ENCODE measurements at regions not wholly inside any gene's neighbourhood (a gene's known extent, or its start where the extent isn't known, plus 50 kb on each side); places are given as distances from the start of the nearest gene placed in this dataset.

DNA sequence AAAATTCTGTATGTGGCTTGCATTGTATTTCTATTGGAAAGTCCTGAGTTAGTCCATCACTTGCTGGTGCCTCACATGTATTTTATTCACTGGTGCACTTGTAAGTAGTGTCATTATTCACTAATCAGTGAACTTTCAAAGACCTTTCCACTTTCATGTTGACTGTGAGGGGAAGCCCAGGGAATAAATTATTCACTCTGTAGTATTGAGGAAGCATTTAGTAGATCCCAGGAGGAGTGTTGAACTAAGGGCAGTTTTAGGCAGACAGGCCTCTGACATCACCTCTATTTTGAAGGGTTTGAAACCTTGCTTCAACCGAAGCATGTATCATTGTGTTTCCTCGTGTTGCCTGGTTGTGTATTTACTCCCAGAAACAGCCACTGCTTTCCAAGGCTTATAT, 705.4 kb upstream of the RIOK2 start:
- no peak overlapping the region for H3K27ac ChIP-seq
- intact Hi-C loops (cut with DNase I; ENCODE audit: low total_unique reads) (no loop called here), in situ Hi-C loops (cut with MboI; ENCODE audit: low sequenced_read_pairs in 4 of 4) (no loop called here)
- no peak for TF ChIP-seq POLR2A (IDR thresholded peaks at IDR 0.05)
- TF ChIP-seq, protein P1, sequence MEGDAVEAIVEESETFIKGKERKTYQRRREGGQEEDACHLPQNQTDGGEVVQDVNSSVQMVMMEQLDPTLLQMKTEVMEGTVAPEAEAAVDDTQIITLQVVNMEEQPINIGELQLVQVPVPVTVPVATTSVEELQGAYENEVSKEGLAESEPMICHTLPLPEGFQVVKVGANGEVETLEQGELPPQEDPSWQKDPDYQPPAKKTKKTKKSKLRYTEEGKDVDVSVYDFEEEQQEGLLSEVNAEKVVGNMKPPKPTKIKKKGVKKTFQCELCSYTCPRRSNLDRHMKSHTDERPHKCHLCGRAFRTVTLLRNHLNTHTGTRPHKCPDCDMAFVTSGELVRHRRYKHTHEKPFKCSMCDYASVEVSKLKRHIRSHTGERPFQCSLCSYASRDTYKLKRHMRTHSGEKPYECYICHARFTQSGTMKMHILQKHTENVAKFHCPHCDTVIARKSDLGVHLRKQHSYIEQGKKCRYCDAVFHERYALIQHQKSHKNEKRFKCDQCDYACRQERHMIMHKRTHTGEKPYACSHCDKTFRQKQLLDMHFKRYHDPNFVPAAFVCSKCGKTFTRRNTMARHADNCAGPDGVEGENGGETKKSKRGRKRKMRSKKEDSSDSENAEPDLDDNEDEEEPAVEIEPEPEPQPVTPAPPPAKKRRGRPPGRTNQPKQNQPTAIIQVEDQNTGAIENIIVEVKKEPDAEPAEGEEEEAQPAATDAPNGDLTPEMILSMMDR (IDR thresholded peaks at IDR 0.05 in 4 of 5, conservative IDR thresholded peaks at IDR 0.05 in 1 of 5) = no peak
- no peaks in the 10 kb centered on the region for H3K27me3 ChIP-seq
- no peak overlapping the region for H3K4me3 ChIP-seq
- DNase-seq (no peak), ATAC-seq (no peak)
- no peaks in the 10 kb centered on the region for H3K4me1 ChIP-seq
- no peaks in the 10 kb centered on the region for H3K9me3 ChIP-seq
- no peaks in the 10 kb centered on the region for H3K36me3 ChIP-seq

DNA sequence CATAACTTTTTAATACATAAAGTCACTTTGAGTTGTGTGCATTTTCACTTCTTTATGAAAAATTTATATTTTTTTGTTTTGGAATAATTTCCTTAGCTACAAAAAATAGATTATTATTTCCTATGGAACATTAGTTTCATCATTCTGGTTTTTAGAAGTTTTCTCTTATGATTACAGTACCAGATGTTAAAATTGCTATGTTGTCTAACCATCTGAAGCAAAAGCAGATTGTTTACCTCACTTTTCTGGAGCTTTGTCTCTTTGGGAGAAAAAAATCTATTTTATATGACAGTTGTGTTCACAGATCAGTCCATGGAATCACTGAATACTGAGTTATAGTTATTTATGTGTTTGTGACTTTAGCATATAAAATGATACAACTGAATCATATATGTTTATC, 708.9 kb upstream of the RIOK2 start:
- ATAC-seq (no peak), DNase-seq (no peak)
- TF ChIP-seq, protein P1 (IDR thresholded peaks at IDR 0.05 in 4 of 5, conservative IDR thresholded peaks at IDR 0.05 in 1 of 5) = no peak
- no peak for TF ChIP-seq POLR2A (IDR thresholded peaks at IDR 0.05)
- Histone ChIP-seq H3K27me3 (no peaks in the 10 kb centered on the region), H3K4me1 (no peaks in the 10 kb centered on the region), H3K4me3 (no peak overlapping the region), H3K27ac (no peak overlapping the region), H3K36me3 (no peaks in the 10 kb centered on the region), H3K9me3 (no peaks in the 10 kb centered on the region)
- intact Hi-C loops (cut with DNase I; ENCODE audit: low total_unique reads) = no loop called here
- in situ Hi-C loops (cut with MboI; ENCODE audit: low sequenced_read_pairs in 4 of 4) = no loop called here

DNA sequence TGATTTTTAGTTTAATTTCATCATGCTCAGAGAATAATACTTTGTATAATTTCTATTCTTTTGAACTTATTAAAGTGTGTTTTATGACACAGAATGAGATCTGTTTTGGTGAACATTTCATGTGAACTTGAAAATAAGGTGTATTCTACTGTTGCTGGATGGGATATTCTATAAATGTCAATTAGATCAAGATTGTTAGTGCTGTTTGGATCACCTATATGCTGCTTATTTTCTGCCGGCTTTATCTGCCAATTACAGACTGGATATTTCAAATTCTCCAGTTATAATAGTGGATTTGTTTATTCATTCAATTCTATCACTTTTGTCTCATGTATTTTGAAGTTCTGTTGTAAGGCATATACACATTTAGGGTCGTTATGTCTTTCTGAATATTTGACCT, 720.7 kb upstream of the RIOK2 start:
- no peaks in the 10 kb centered on the region for H3K9me3 ChIP-seq
- DNase-seq (no peak), ATAC-seq (no peak)
- H3K4me3 ChIP-seq = no peak overlapping the region
- TF ChIP-seq, protein P1 (IDR thresholded peaks at IDR 0.05 in 4 of 5, conservative IDR thresholded peaks at IDR 0.05 in 1 of 5) = no peak
- TF ChIP-seq POLR2A (IDR thresholded peaks at IDR 0.05) = no peak
- no peaks in the 10 kb centered on the region for H3K4me1 ChIP-seq
- H3K27ac ChIP-seq = no peak overlapping the region
- intact Hi-C loops (cut with DNase I; ENCODE audit: low total_unique reads) (no loop called here), in situ Hi-C loops (cut with MboI; ENCODE audit: low sequenced_read_pairs in 4 of 4) (no loop called here)
- no peaks in the 10 kb centered on the region for H3K27me3 ChIP-seq
- H3K36me3 ChIP-seq = no peaks in the 10 kb centered on the region

DNA sequence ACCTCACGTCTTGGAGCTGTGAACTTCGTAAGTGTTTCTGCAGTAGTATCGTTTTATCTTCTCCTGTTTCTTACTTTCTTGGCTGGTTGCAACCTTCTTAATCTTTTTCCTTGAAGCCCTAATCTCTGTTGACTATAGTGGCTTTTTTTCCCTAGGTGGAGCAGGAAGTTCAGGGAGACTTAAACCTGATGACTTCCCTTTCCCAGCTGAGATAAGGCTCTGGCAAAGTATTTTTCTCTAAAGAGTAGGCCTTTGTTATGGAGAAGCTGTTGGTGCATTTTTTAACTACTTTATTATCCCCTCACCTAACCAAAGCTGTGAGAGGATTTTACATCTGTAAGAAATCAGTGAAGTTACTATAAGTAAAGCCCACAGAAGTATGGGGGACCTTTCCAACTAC, 723.1 kb upstream of the RIOK2 start:
- H3K27me3 ChIP-seq = no peaks in the 10 kb centered on the region
- TF ChIP-seq POLR2A (IDR thresholded peaks at IDR 0.05) = no peak
- TF ChIP-seq, protein P1 (IDR thresholded peaks at IDR 0.05 in 4 of 5, conservative IDR thresholded peaks at IDR 0.05 in 1 of 5) = no peak
- intact Hi-C loops (cut with DNase I; ENCODE audit: low total_unique reads) (no loop called here), in situ Hi-C loops (cut with MboI; ENCODE audit: low sequenced_read_pairs in 4 of 4) (no loop called here)
- no peak overlapping the region for H3K27ac ChIP-seq
- ATAC-seq (no peak), DNase-seq (no peak)
- no peak overlapping the region for H3K4me3 ChIP-seq
- H3K9me3 ChIP-seq = no peaks in the 10 kb centered on the region
- no peaks in the 10 kb centered on the region for H3K36me3 ChIP-seq
- H3K4me1 ChIP-seq = no peaks in the 10 kb centered on the region

DNA sequence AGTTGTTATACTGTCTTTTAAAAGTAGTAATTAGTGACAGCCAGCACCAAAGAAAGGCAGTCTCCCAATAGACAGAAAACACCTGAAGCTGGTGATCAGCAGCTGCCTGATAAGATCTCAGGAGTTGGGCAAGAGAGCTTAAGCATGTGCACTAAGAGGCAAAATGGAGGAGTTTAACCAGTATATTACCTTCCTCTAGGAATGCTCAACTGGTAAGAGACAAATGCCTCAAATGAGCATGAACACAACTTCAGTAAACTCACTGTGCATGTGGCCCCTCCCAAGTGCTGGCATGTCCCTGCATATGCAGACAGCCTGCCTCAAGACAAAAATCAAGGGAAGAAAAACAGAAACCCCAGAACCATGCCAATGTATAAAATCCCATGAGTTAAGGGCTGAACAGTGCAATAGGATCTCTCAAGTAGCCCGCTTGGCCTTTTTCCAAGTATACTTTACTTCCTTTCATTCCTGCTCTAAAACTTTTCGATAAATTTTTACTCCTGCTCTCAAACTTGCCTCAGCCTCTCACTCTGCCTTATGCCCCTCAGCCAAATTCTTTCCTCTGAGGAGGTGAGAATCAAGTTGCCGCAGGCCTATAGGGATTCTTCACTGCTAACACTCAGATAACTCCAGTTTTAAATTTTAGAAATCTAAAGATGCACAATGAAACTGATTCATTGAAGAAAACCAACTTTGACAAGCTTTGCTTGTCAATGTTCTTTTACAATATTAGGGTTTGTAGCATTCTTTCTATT, 724.8 kb upstream of the RIOK2 start:
- TF ChIP-seq, protein P1 (IDR thresholded peaks at IDR 0.05 in 4 of 5, conservative IDR thresholded peaks at IDR 0.05 in 1 of 5) = no peak
- TF ChIP-seq POLR2A (IDR thresholded peaks at IDR 0.05) = no peak
- Histone ChIP-seq H3K36me3 (no peaks in the 10 kb centered on the region), H3K9me3 (no peaks in the 10 kb centered on the region), H3K27ac (no peak overlapping the region), H3K4me3 (no peak overlapping the region), H3K27me3 (no peaks in the 10 kb centered on the region), H3K4me1 (no peaks in the 10 kb centered on the region)
- intact Hi-C loops (cut with DNase I; ENCODE audit: low total_unique reads) (no loop called here), in situ Hi-C loops (cut with MboI; ENCODE audit: low sequenced_read_pairs in 4 of 4) (no loop called here)
- no peak for ATAC-seq
- no peak for DNase-seq

All from gastrocnemius medialis (tissue), 4 donors.